HG03575 (cell line): ENCODE measurements at regions not wholly inside any gene's neighbourhood (a gene's known extent, or its start where the extent isn't known, plus 50 kb on each side); places are given as distances from the start of the nearest gene placed in this dataset.

Source experiments
- ATAC-seq: cut with Tn5 transposase; IDR thresholded peaks from one replicate; pipeline ENCODE4 v1.9.1; 2021; ENCODE audit not compliant: unreplicated experiment, insufficient number of reproducible peaks, low FRiP score; ENCODE audit errors: extremely low read depth

- ATAC-seq: no peak
Observed at GRCh38 chr16:17845031-17845430, 374.3 kb upstream of the XYLT1 start.

- no peak for ATAC-seq
Observed at GRCh38 chr16:17843905-17844304, 373.1 kb upstream of the XYLT1 start.

GRCh38 chr16:17839907-17840306 lies 369.1 kb upstream of the XYLT1 start:
- no peak for ATAC-seq

GRCh38 chr16:17839272-17839671 lies 368.5 kb upstream of the XYLT1 start:
- no peak for ATAC-seq

- ATAC-seq: no peak
Observed at GRCh38 chr16:17836868-17837602, 366.3 kb upstream of the XYLT1 start.

- ATAC-seq: no peak
Observed at GRCh38 chr16:17835118-17835876, 364.5 kb upstream of the XYLT1 start.

- ATAC-seq: no peak
Observed at GRCh38 chr16:17832738-17833137, 362.0 kb upstream of the XYLT1 start.

- ATAC-seq: no peak
Observed at GRCh38 chr16:17831330-17831729, 360.6 kb upstream of the XYLT1 start.

GRCh38 chr16:17830651-17831050 lies 359.9 kb upstream of the XYLT1 start:
- ATAC-seq: no peak

GRCh38 chr16:17829811-17830210 lies 359.1 kb upstream of the XYLT1 start:
- ATAC-seq: no peak

GRCh38 chr16:17828012-17828411 lies 357.3 kb upstream of the XYLT1 start:
- ATAC-seq: no peak

- ATAC-seq: no peak
Observed at GRCh38 chr16:17827313-17827712, 356.6 kb upstream of the XYLT1 start.

- ATAC-seq: no peak
Observed at GRCh38 chr16:17817943-17818342, 347.2 kb upstream of the XYLT1 start.

GRCh38 chr16:17817260-17817659 lies 346.5 kb upstream of the XYLT1 start:
- ATAC-seq: no peak

- ATAC-seq: no peak
Observed at GRCh38 chr16:17812771-17813170, 342.0 kb upstream of the XYLT1 start.

- no peak for ATAC-seq
Observed at GRCh38 chr16:17804857-17805256, 334.1 kb upstream of the XYLT1 start.

- ATAC-seq: no peak
Observed at GRCh38 chr16:17803625-17804410, 333.1 kb upstream of the XYLT1 start.

- ATAC-seq: no peak
Observed at GRCh38 chr16:17802571-17802970, 331.8 kb upstream of the XYLT1 start.

- no peak for ATAC-seq
Observed at GRCh38 chr16:17801068-17801467, 330.3 kb upstream of the XYLT1 start.

GRCh38 chr16:17798716-17799115 lies 328.0 kb upstream of the XYLT1 start:
- ATAC-seq: no peak
